GM18498 (cell line): ENCODE measurements at regions not wholly inside any gene's neighbourhood (a gene's known extent, or its start where the extent isn't known, plus 50 kb on each side); places are given as distances from the start of the nearest gene placed in this dataset.

Experiments used
- ATAC-seq: cut with Tn5 transposase; IDR thresholded peaks from one replicate; pipeline ENCODE4 v1.9.1; 2021; ENCODE audit warnings: mild to moderate bottlenecking, moderate library complexity; ENCODE audit not compliant: unreplicated experiment

GRCh38 chr1:166221316-166221715, 54.5 kb upstream of the FAM78B start:
- ATAC-seq, result peak; percentile 62

- no peak for ATAC-seq
Measured at GRCh38 chr1:166233750-166234366, 67.1 kb upstream of the FAM78B start.

GRCh38 chr1:166235728-166236127, 68.9 kb upstream of the FAM78B start:
- no peak for ATAC-seq

GRCh38 chr1:166237675-166238074, 70.9 kb upstream of the FAM78B start:
- no peak for ATAC-seq

- ATAC-seq, result no peak
Measured at GRCh38 chr1:166253076-166253779, 86.4 kb upstream of the FAM78B start.

GRCh38 chr1:166258017-166258416, 91.2 kb upstream of the FAM78B start:
- no peak for ATAC-seq

- no peak for ATAC-seq
Measured at GRCh38 chr1:166261511-166261910, 94.7 kb upstream of the FAM78B start.

- ATAC-seq, result no peak
Measured at GRCh38 chr1:166270476-166271150, 103.8 kb upstream of the FAM78B start.

GRCh38 chr1:166271151-166271538, 104.3 kb upstream of the FAM78B start:
- ATAC-seq, result no peak

GRCh38 chr1:166272155-166272554, 105.4 kb upstream of the FAM78B start:
- peak; percentile 79 for ATAC-seq

- no peak for ATAC-seq
Measured at GRCh38 chr1:166272851-166273250, 106.0 kb upstream of the FAM78B start.

GRCh38 chr1:166273618-166274017, 106.8 kb upstream of the FAM78B start:
- ATAC-seq, result no peak

GRCh38 chr1:166282391-166283137, 115.8 kb upstream of the FAM78B start:
- no peak for ATAC-seq

- no peak for ATAC-seq
Measured at GRCh38 chr1:166283190-166283589, 116.4 kb upstream of the FAM78B start.

GRCh38 chr1:166283600-166283999, 116.8 kb upstream of the FAM78B start:
- ATAC-seq, result no peak

GRCh38 chr1:166289309-166290050, 122.7 kb upstream of the FAM78B start:
- ATAC-seq, result no peak

GRCh38 chr1:166295656-166296055, 128.9 kb upstream of the FAM78B start:
- ATAC-seq, result no peak

GRCh38 chr1:166297993-166298392, 131.2 kb upstream of the FAM78B start:
- ATAC-seq, result peak; percentile 74

GRCh38 chr1:166300767-166301166, 134.0 kb upstream of the FAM78B start:
- ATAC-seq, result no peak

GRCh38 chr1:166302989-166303758, 136.4 kb upstream of the FAM78B start:
- no peak for ATAC-seq
